ENCODE measurements at regions not wholly inside any gene's neighbourhood (a gene's known extent, or its start where the extent isn't known, plus 50 kb on each side); places are given as distances from the start of the nearest gene placed in this dataset.

GRCh38 chr13:50529154-50529882 is 314.2 kb downstream of the DLEU7 start:
- Histone ChIP-seq H3K27ac (ENCODE audit: low read depth, low read length) (no peak overlapping the region), H3K4ac (ENCODE audit: low read depth, low read length) (no peak overlapping the region), H3K79me1 (ENCODE audit: low read length) (no peaks in the 10 kb centered on the region), H3K9ac (ENCODE audit: low read length) (no peak overlapping the region), H3K79me2 (ENCODE audit: control insufficient read depth, insufficient read depth, low read length) (no peaks in the 10 kb centered on the region), H3K23ac (ENCODE audit: low read length) (no peak overlapping the region), H3K27me3 (ENCODE audit: insufficient read depth, low read length, poor library complexity) (no peaks in the 10 kb centered on the region), H2BK120ac (ENCODE audit: low read depth, low read length) (no peak overlapping the region), H3K18ac (ENCODE audit: low read length) (peak overlapping the region; percentile 16), H3K56ac (ENCODE audit: low read length) (peak overlapping the region; percentile 56), H2BK15ac (replicated peaks; ENCODE audit: low read depth) (no peak overlapping the region), H2AK5ac (ENCODE audit: low read length) (no peak overlapping the region), H4K8ac (ENCODE audit: low read depth, low read length) (no peak overlapping the region), H3K36me3 (ENCODE audit: control insufficient read depth, insufficient read depth, low read length) (no peaks in the 10 kb centered on the region), H4K5ac (ENCODE audit: low read length) (no peak overlapping the region), H2BK5ac (ENCODE audit: low read length) (peak overlapping the region; percentile 28), H3K4me2 (ENCODE audit: low read length) (no peak overlapping the region), H3K4me1 (ENCODE audit: control insufficient read depth, low read depth, low read length) (peaks cover 4% of the 10 kb centered on the region), H3K4me3 (ENCODE audit: low read length) (no peak overlapping the region)
- DNase-seq, result no peak
- no CpG with 5 or more reads among the region's 12 CpGs for WGBS (ENCODE audit: extremely low coverage, insufficient coverage, low lambda C conversion rate)

- no peak for DNase-seq
- H3K56ac ChIP-seq (ENCODE audit: low read length), result no peak overlapping the region
Observed at GRCh38 chr13:50531917-50532899, 311.3 kb downstream of the DLEU7 start.

GRCh38 chr13:50535050-50535449 is 308.4 kb downstream of the DLEU7 start:
- no peak overlapping the region for H2BK5ac ChIP-seq (ENCODE audit: low read length)
- no peak overlapping the region for H4K5ac ChIP-seq (ENCODE audit: low read length)
- H2AK5ac ChIP-seq (ENCODE audit: low read length), result no peak overlapping the region
- H3K79me1 ChIP-seq (ENCODE audit: low read length), result no peaks in the 10 kb centered on the region
- H3K79me2 ChIP-seq (ENCODE audit: control insufficient read depth, insufficient read depth, low read length), result no peaks in the 10 kb centered on the region
- no peaks in the 10 kb centered on the region for H3K27me3 ChIP-seq (ENCODE audit: insufficient read depth, low read length, poor library complexity)
- H3K18ac ChIP-seq (ENCODE audit: low read length), result no peak overlapping the region
- H3K4me1 ChIP-seq (ENCODE audit: control insufficient read depth, low read depth, low read length), result no peaks in the 10 kb centered on the region
- no peak overlapping the region for H3K56ac ChIP-seq (ENCODE audit: low read length)
- H3K27ac ChIP-seq (ENCODE audit: low read depth, low read length), result no peak overlapping the region
- no peak overlapping the region for H2BK120ac ChIP-seq (ENCODE audit: low read depth, low read length)
- H3K4me3 ChIP-seq (ENCODE audit: low read length), result no peak overlapping the region
- no peak for DNase-seq
- no peak overlapping the region for H3K4me2 ChIP-seq (ENCODE audit: low read length)
- no peak overlapping the region for H3K4ac ChIP-seq (ENCODE audit: low read depth, low read length)
- H3K36me3 ChIP-seq (ENCODE audit: control insufficient read depth, insufficient read depth, low read length), result no peaks in the 10 kb centered on the region
- no peak overlapping the region for H4K8ac ChIP-seq (ENCODE audit: low read depth, low read length)
- no peak overlapping the region for H3K23ac ChIP-seq (ENCODE audit: low read length)
- H2BK15ac ChIP-seq (replicated peaks; ENCODE audit: low read depth), result no peak overlapping the region
- H3K9ac ChIP-seq (ENCODE audit: low read length), result no peak overlapping the region

More at GRCh38 chr13:50531917-50532899, 311.3 kb downstream of the DLEU7 start:
- Histone ChIP-seq H2BK5ac (ENCODE audit: low read length) (no peak overlapping the region), H2BK15ac (replicated peaks; ENCODE audit: low read depth) (no peak overlapping the region), H3K36me3 (ENCODE audit: control insufficient read depth, insufficient read depth, low read length) (no peaks in the 10 kb centered on the region), H4K8ac (ENCODE audit: low read depth, low read length) (no peak overlapping the region), H4K5ac (ENCODE audit: low read length) (no peak overlapping the region), H3K79me2 (ENCODE audit: control insufficient read depth, insufficient read depth, low read length) (no peaks in the 10 kb centered on the region), H2BK120ac (ENCODE audit: low read depth, low read length) (no peak overlapping the region), H3K27ac (ENCODE audit: low read depth, low read length) (no peak overlapping the region), H3K4me2 (ENCODE audit: low read length) (no peak overlapping the region), H2AK5ac (ENCODE audit: low read length) (no peak overlapping the region), H3K79me1 (ENCODE audit: low read length) (no peaks in the 10 kb centered on the region), H3K18ac (ENCODE audit: low read length) (no peak overlapping the region), H3K9ac (ENCODE audit: low read length) (no peak overlapping the region), H3K23ac (ENCODE audit: low read length) (no peak overlapping the region), H3K4me3 (ENCODE audit: low read length) (no peak overlapping the region), H3K4ac (ENCODE audit: low read depth, low read length) (no peak overlapping the region), H3K27me3 (ENCODE audit: insufficient read depth, low read length, poor library complexity) (no peaks in the 10 kb centered on the region), H3K4me1 (ENCODE audit: control insufficient read depth, low read depth, low read length) (peaks cover 4% of the 10 kb centered on the region)
- 100% methylated on average over 1 of the region's 5 CpGs for WGBS (ENCODE audit: extremely low coverage, insufficient coverage, low lambda C conversion rate)

GRCh38 chr13:50537029-50537428 is 306.5 kb downstream of the DLEU7 start:
- Histone ChIP-seq H4K8ac (ENCODE audit: low read depth, low read length) (no peak overlapping the region), H3K4me1 (ENCODE audit: control insufficient read depth, low read depth, low read length) (no peaks in the 10 kb centered on the region), H2BK5ac (ENCODE audit: low read length) (no peak overlapping the region), H2BK15ac (replicated peaks; ENCODE audit: low read depth) (no peak overlapping the region), H3K56ac (ENCODE audit: low read length) (no peak overlapping the region), H3K23ac (ENCODE audit: low read length) (no peak overlapping the region), H3K79me1 (ENCODE audit: low read length) (no peaks in the 10 kb centered on the region), H3K4me3 (ENCODE audit: low read length) (no peak overlapping the region), H3K79me2 (ENCODE audit: control insufficient read depth, insufficient read depth, low read length) (no peaks in the 10 kb centered on the region), H2BK120ac (ENCODE audit: low read depth, low read length) (no peak overlapping the region), H3K9ac (ENCODE audit: low read length) (no peak overlapping the region), H2AK5ac (ENCODE audit: low read length) (no peak overlapping the region), H3K18ac (ENCODE audit: low read length) (no peak overlapping the region), H3K4me2 (ENCODE audit: low read length) (no peak overlapping the region), H4K5ac (ENCODE audit: low read length) (no peak overlapping the region), H3K36me3 (ENCODE audit: control insufficient read depth, insufficient read depth, low read length) (no peaks in the 10 kb centered on the region), H3K27me3 (ENCODE audit: insufficient read depth, low read length, poor library complexity) (no peaks in the 10 kb centered on the region), H3K27ac (ENCODE audit: low read depth, low read length) (no peak overlapping the region), H3K4ac (ENCODE audit: low read depth, low read length) (no peak overlapping the region)
- DNase-seq, result no peak
- no CpG with 5 or more reads among the region's 1 CpG for WGBS (ENCODE audit: extremely low coverage, insufficient coverage, low lambda C conversion rate)

- no peaks in the 10 kb centered on the region for H3K79me1 ChIP-seq (ENCODE audit: low read length)
- H4K8ac ChIP-seq (ENCODE audit: low read depth, low read length), result no peak overlapping the region
- peaks cover 2% of the 10 kb centered on the region for H3K4me1 ChIP-seq (ENCODE audit: control insufficient read depth, low read depth, low read length)
- H3K4me3 ChIP-seq (ENCODE audit: low read length), result no peak overlapping the region
- H2BK120ac ChIP-seq (ENCODE audit: low read depth, low read length), result no peak overlapping the region
- no peak overlapping the region for H3K4ac ChIP-seq (ENCODE audit: low read depth, low read length)
- no peaks in the 10 kb centered on the region for H3K36me3 ChIP-seq (ENCODE audit: control insufficient read depth, insufficient read depth, low read length)
- no peak overlapping the region for H3K27ac ChIP-seq (ENCODE audit: low read depth, low read length)
- H2BK15ac ChIP-seq (replicated peaks; ENCODE audit: low read depth), result no peak overlapping the region
- no peak overlapping the region for H3K9ac ChIP-seq (ENCODE audit: low read length)
- H3K27me3 ChIP-seq (ENCODE audit: insufficient read depth, low read length, poor library complexity), result no peaks in the 10 kb centered on the region
- no peak overlapping the region for H3K56ac ChIP-seq (ENCODE audit: low read length)
- H3K23ac ChIP-seq (ENCODE audit: low read length), result no peak overlapping the region
- H2AK5ac ChIP-seq (ENCODE audit: low read length), result no peak overlapping the region
- no peaks in the 10 kb centered on the region for H3K79me2 ChIP-seq (ENCODE audit: control insufficient read depth, insufficient read depth, low read length)
- no peak overlapping the region for H4K5ac ChIP-seq (ENCODE audit: low read length)
- no peak overlapping the region for H2BK5ac ChIP-seq (ENCODE audit: low read length)
- H3K18ac ChIP-seq (ENCODE audit: low read length), result no peak overlapping the region
- H3K4me2 ChIP-seq (ENCODE audit: low read length), result no peak overlapping the region
- no peak for DNase-seq
Observed at GRCh38 chr13:50539791-50540530, 303.5 kb downstream of the DLEU7 start.
